Gastroesophageal sphincter (tissue), 4 donors: ENCODE measurements at regions not wholly inside any gene's neighbourhood (a gene's known extent, or its start where the extent isn't known, plus 50 kb on each side); places are given as distances from the start of the nearest gene placed in this dataset.

Source experiments
- ATAC-seq: fragments of 150-250 bp; one replicate; pipeline ENCODE4 v1.9.1; 2016; ENCODE audit warnings: mild to moderate bottlenecking, moderate library complexity
- H3K27ac ChIP-seq, 4 donors: fragments of 200-600 bp; sonication (generic) in 3 of 4; 1 replicate in 3 of 4; 2 replicates in 1 of 4; pipeline ENCODE4 v1.5.1; 2016 to 2019
- H3K27me3 ChIP-seq: fragments of 200-600 bp; sonication (generic); one replicate; pipeline ENCODE4 v1.5.1; 2019
- H3K36me3 ChIP-seq, 2 donors: fragments of 200-600 bp; sonication (generic); one replicate each; pipeline ENCODE4 v1.5.1; 2019; ENCODE audit warnings: control low read depth in 1 of 2
- H3K4me1 ChIP-seq, 3 donors: fragments of 200-600 bp; sonication (generic); 1 replicate in 2 of 3; 2 replicates in 1 of 3; pipeline ENCODE4 v1.5.1; 2016 to 2019; ENCODE audit warnings: control low read depth in 2 of 3
- H3K4me3 ChIP-seq, 2 donors: fragments of 200-600 bp; sonication (generic); one replicate each; pipeline ENCODE4 v1.5.1; 2019; ENCODE audit warnings: mild to moderate bottlenecking in 1 of 2, moderate library complexity in 1 of 2
- H3K9me3 ChIP-seq, 3 donors: fragments of 200-600 bp; sonication (generic); one replicate each; pipeline ENCODE4 v1.5.1; 2017 to 2019; ENCODE audit warnings: control low read depth in 2 of 3
- EP300 ChIP-seq: sonication (generic); formaldehyde crosslinking; IDR thresholded peaks from one replicate; pipeline ENCODE4 v1.6.1; 2017; ENCODE audit warnings: antibody characterized with exemption, mild to moderate bottlenecking
- POLR2A ChIP-seq, 2 donors: fragments of 450-650 bp; IDR thresholded peaks; one replicate each; pipeline ENCODE4 v1.6.1; 2017; ENCODE audit warnings: antibody characterized with exemption in 2 of 2, mild to moderate bottlenecking in 2 of 2, moderate library complexity in 1 of 2
- POLR2AphosphoS5 ChIP-seq: sonication (generic); formaldehyde crosslinking; IDR thresholded peaks from one replicate; pipeline ENCODE4 v1.6.1; 2017; ENCODE audit warnings: antibody characterized with exemption
- WGBS, 2 donors: methylation state at CpG; one replicate each; pipeline ENCODE4 v1.1.5; 2018; ENCODE audit warnings: low coverage in 1 of 2; 5-methylcytosine and 5-hydroxymethylcytosine counted together
- TF ChIP-seq, protein P1 (sequence below), 4 experiments: fragments of 200-600 bp in 2 of 4; fragments of 450-650 bp in 2 of 4; sonication (generic) in 1 of 4; IDR thresholded peaks; one replicate each; pipeline ENCODE4 v1.5.1; 2017 to 2019; ENCODE audit warnings: antibody characterized with exemption in 4 of 4, mild to moderate bottlenecking in 2 of 4, moderate library complexity in 2 of 4

DNA sequence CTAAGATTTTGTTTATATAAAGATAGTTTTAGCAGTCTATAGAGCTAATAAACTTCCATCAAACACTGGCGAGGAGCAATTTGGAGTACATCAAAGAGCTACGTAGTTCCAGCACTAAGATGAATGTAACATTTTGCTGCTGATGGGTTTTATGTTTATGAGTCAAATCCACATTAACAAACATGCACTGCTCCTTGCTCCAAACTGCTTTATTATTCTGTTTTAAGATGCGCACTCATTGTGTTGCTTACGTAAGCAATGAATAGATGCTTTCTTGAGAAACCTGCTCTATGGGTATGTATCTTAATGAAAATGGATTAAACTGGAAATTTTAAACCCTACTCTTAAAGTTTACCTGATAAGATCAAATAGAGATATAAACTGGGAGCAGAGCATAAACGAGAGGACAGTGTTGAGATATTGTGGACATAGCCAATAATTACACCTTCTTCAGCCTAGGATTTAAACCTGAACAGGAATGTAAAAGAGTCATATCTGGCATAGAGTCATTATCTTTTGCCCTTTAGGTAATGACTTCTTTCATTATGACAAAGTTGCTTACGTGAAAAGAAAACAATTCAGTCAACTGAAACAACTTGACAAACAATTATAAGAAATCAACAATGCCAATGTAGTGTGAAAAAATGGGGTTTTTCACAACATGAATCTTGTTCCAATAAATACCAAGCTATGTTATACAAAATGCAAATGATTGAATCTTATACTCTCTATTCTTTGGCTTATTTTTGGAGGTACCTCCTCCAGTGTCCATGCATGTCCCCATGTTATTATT is 153.5 kb upstream of the MTPN start:
- Histone ChIP-seq H3K27me3 (no peaks in the 10 kb centered on the region), H3K36me3 (no peaks in the 10 kb centered on the region), H3K4me1 (no peaks in the 10 kb centered on the region), H3K9me3 (no peaks in the 10 kb centered on the region), H3K4me3 (no peak overlapping the region), H3K27ac (no peak overlapping the region)
- 63 to 64% methylated on average over 6 of the region's 6 CpGs for WGBS, 2 donors
- ATAC-seq: no peak
- TF ChIP-seq EP300 (no peak), POLR2AphosphoS5 (no peak)

DNA sequence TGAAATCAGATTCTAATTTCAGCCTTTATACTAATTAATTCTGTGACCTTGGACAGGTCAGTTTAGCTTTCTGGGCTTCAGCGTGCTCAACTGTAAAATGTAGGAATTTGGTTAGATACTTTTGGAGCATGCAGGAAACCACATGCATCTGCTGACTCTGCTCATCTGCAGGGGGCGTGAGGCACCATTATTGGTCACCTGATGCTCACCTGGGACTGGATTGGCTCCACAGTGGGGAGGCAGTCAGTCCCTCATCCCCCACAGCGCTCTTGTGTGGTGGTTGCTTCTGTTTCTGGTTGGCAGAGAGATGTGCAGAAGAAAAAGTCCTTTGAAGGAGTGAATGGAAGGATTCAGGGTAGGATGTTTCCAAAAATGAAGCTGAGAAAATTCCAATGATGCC is 150.9 kb upstream of the MTPN start:
- Histone ChIP-seq H3K9me3 (no peaks in the 10 kb centered on the region), H3K4me3 (no peak overlapping the region), H3K27me3 (no peaks in the 10 kb centered on the region), H3K27ac (no peak overlapping the region), H3K36me3 (no peaks in the 10 kb centered on the region), H3K4me1 (no peaks in the 10 kb centered on the region)
- no peak for ATAC-seq
- TF ChIP-seq EP300: no peak
- no peak for TF ChIP-seq POLR2A (IDR thresholded peaks at IDR 0.05)
- TF ChIP-seq, protein P1, sequence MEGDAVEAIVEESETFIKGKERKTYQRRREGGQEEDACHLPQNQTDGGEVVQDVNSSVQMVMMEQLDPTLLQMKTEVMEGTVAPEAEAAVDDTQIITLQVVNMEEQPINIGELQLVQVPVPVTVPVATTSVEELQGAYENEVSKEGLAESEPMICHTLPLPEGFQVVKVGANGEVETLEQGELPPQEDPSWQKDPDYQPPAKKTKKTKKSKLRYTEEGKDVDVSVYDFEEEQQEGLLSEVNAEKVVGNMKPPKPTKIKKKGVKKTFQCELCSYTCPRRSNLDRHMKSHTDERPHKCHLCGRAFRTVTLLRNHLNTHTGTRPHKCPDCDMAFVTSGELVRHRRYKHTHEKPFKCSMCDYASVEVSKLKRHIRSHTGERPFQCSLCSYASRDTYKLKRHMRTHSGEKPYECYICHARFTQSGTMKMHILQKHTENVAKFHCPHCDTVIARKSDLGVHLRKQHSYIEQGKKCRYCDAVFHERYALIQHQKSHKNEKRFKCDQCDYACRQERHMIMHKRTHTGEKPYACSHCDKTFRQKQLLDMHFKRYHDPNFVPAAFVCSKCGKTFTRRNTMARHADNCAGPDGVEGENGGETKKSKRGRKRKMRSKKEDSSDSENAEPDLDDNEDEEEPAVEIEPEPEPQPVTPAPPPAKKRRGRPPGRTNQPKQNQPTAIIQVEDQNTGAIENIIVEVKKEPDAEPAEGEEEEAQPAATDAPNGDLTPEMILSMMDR (IDR thresholded peaks at IDR 0.05): no peak
- no peak for TF ChIP-seq POLR2AphosphoS5
- 100% methylated on average over 1 of the region's 3 CpGs for WGBS, 2 donors

DNA sequence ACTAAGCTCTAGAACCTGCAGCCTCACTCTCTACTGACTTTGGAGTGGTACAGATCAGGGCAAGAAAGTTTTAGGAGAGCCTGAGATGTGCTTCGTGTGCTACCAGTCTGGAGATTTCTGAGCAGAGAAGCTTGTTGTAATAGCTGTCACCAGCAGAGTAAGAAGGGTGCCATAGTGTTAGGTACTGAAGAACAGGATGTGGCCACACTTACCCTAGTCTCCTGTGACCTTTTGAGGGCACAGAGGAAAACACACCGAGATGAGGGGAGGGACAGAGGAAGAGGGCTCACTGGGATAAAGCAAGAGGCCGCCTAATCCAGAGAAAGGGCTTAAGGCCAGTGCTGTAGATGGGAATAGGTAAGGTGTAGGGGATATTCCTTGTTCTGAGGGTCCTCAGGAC is 146.2 kb upstream of the MTPN start:
- H3K27ac ChIP-seq: no peak overlapping the region
- TF ChIP-seq, protein P1 (IDR thresholded peaks at IDR 0.05): no peak
- TF ChIP-seq POLR2AphosphoS5 (no peak), POLR2A (IDR thresholded peaks at IDR 0.05) (no peak), EP300 (no peak)
- WGBS, 2 donors: 84% methylated on average over 3 of the region's 3 CpGs; no CpG with 5 or more reads in 1 of the 2 donors
- no peaks in the 10 kb centered on the region for H3K9me3 ChIP-seq
- no peak overlapping the region for H3K4me3 ChIP-seq
- no peak for ATAC-seq
- no peaks in the 10 kb centered on the region for H3K4me1 ChIP-seq
- no peaks in the 10 kb centered on the region for H3K36me3 ChIP-seq
- no peaks in the 10 kb centered on the region for H3K27me3 ChIP-seq

DNA sequence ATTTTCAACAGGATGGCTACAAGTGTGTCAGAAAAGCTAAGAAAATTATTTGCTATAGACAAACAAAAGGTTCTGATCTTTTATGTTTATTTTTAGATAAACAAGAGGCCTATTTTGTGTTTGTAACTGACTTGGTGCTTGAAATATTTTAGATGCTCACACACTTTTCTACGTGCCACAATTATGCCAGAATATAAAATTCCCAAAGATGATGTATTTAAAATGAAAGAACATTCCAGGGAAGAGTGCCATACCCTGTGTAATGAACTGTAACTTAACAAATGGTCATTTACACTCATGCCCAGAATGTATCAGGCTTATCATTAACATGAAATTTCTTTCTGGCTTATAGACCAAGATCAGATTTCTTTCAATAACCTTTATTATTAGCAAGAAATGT is 144.9 kb upstream of the MTPN start:
- H3K4me3 ChIP-seq: no peak overlapping the region
- no peaks in the 10 kb centered on the region for H3K27me3 ChIP-seq
- TF ChIP-seq, protein P1 (IDR thresholded peaks at IDR 0.05): no peak
- TF ChIP-seq POLR2AphosphoS5: peak; percentile 36
- no peaks in the 10 kb centered on the region for H3K36me3 ChIP-seq
- H3K4me1 ChIP-seq: no peaks in the 10 kb centered on the region
- H3K27ac ChIP-seq: no peak overlapping the region
- 8 to 20% methylated on average over 1 of the region's 1 CpG for WGBS, 2 donors
- no peak for ATAC-seq
- H3K9me3 ChIP-seq: no peaks in the 10 kb centered on the region

DNA sequence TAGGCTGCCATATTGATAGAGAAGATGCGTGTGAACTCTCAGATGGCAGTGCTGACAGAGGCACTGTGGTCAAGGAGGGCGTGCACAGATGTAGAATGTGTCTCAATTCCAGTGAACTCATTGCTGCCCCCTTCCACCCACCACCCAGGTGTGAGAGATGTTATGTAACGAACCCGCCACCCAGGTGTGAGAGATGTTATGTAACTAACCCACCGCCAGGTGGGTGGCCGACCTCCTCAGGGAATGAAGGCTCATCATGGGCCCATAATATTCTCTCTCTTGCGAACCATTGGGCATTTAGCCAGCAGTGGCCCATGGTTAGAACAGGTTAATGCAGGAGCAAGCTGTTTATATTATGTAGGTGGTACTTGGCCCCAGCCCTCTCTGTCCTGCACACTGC is 140.4 kb upstream of the MTPN start:
- Histone ChIP-seq H3K4me1 (no peaks in the 10 kb centered on the region), H3K27me3 (no peaks in the 10 kb centered on the region), H3K36me3 (no peaks in the 10 kb centered on the region), H3K9me3 (no peaks in the 10 kb centered on the region), H3K27ac (no peak overlapping the region), H3K4me3 (no peak overlapping the region)
- ATAC-seq: no peak
- TF ChIP-seq POLR2A (IDR thresholded peaks at IDR 0.05): no peak
- TF ChIP-seq, protein P1 (IDR thresholded peaks at IDR 0.05): no peak
- TF ChIP-seq POLR2AphosphoS5: no peak
- no peak for TF ChIP-seq EP300
- 85% methylated on average over 6 of the region's 7 CpGs; no CpG with 5 or more reads in 1 of the 2 donors for WGBS, 2 donors
